Stimulated activated naive CD4-positive, alpha-beta T cell (primary cell): ENCODE measurements at regions not wholly inside any gene's neighbourhood (a gene's known extent, or its start where the extent isn't known, plus 50 kb on each side); places are given as distances from the start of the nearest gene placed in this dataset.
"Not testable (repeated sequence)": the region's sequence is repeated elsewhere in the genome, so short reads cannot be mapped to it uniquely, and the experiment has no call there.

Experiments used
- DNase-seq, 6 experiments: peaks; one replicate each; lab custom pipeline; 2025; lab: John Stamatoyannopoulos, UW

GRCh38 chr16:79407461-79408135, 192.9 kb downstream of the MAF start:
- DNase-seq = no peak

GRCh38 chr16:79407005-79407404, 193.5 kb downstream of the MAF start:
- DNase-seq = no peak

GRCh38 chr16:79404571-79404970, 196.0 kb downstream of the MAF start:
- no peak for DNase-seq

- no peak for DNase-seq
These were observed 197.0 kb downstream of the MAF start for GRCh38 chr16:79403534-79403933.

GRCh38 chr16:79402920-79403319, 197.6 kb downstream of the MAF start:
- DNase-seq = no peak

GRCh38 chr16:79402356-79402755, 198.2 kb downstream of the MAF start:
- DNase-seq = no peak

GRCh38 chr16:79401782-79402181, 198.8 kb downstream of the MAF start:
- no peak for DNase-seq

GRCh38 chr16:79401157-79401556, 199.4 kb downstream of the MAF start:
- no peak for DNase-seq

- no peak for DNase-seq
These were observed 199.9 kb downstream of the MAF start for GRCh38 chr16:79400462-79401149.

- no peak for DNase-seq
These were observed 204.9 kb downstream of the MAF start for GRCh38 chr16:79395591-79395990.

GRCh38 chr16:79394206-79394605, 206.3 kb downstream of the MAF start:
- DNase-seq = no peak

- no peak for DNase-seq
These were observed 207.0 kb downstream of the MAF start for GRCh38 chr16:79393564-79393963.

- DNase-seq = no peak
These were observed 207.4 kb downstream of the MAF start for GRCh38 chr16:79393127-79393526.

GRCh38 chr16:79392081-79392480, 208.5 kb downstream of the MAF start:
- no peak for DNase-seq

- DNase-seq = no peak
These were observed 209.1 kb downstream of the MAF start for GRCh38 chr16:79391395-79391794.

GRCh38 chr16:79390481-79391051, 210.0 kb downstream of the MAF start:
- no peak for DNase-seq

- no peak for DNase-seq
These were observed 212.1 kb downstream of the MAF start for GRCh38 chr16:79388396-79388795.

- no peak for DNase-seq
These were observed 214.2 kb downstream of the MAF start for GRCh38 chr16:79386299-79386698.

GRCh38 chr16:79381603-79382042, 218.9 kb downstream of the MAF start:
- peak in 2 of 6 experiments; percentile 10 to 19 for DNase-seq

GRCh38 chr16:79380995-79381602, 219.4 kb downstream of the MAF start:
- no peak for DNase-seq

- DNase-seq = no peak
These were observed 221.4 kb downstream of the MAF start for GRCh38 chr16:79379095-79379494.

- DNase-seq = not testable (repeated sequence)
These were observed 223.5 kb downstream of the MAF start for GRCh38 chr16:79377082-79377481.

GRCh38 chr16:79375351-79375750, 225.2 kb downstream of the MAF start:
- no peak for DNase-seq
